ENCODE measurements at regions not wholly inside any gene's neighbourhood (a gene's known extent, or its start where the extent isn't known, plus 50 kb on each side); places are given as distances from the start of the nearest gene placed in this dataset.

DNA sequence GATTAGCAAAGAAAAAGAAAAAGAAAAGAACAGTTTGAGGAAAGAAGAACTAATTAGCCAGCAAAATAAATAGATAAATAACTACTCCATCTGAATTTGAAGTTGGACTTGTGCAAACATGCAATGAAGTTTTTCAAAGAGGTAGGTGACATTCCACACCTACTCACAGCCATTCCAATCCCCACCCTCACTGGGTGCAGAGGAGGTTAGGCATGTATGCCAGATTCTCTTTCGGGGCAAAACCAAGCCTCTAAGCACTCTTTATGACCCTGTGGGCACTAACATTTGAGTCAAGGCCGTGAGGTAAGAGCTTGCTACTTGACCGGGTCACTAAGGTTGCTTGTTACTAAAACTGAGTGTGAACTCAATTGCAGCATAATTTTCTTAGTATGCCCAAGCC, 108.4 kb upstream of the SEMA3A start:
- DNase-seq (ENCODE audit: low spot score) = no peak
- no peak overlapping the region for H3K4me3 Mint-ChIP-seq (ENCODE audit: unreplicated experiment)

DNA sequence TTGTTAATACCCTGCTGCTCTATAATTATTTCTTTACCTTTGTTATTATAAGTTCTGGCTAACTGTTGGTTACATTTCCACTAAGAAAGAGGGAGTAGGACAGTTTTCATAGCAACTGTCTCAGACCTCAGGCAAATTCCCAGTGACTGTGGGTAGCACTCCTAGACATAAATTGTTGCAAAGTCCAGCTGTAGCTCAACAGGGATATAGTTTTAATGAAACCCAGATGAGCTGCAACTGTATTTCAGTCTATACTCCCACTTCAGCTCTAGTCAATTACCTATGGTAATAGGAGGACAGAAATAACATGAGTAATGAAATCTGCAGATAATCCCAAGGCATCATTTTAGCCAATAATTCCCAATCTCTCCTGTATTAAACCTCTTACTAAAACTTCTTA, 103.0 kb upstream of the SEMA3A start:
- Mint-ChIP-seq H3K4me3 (ENCODE audit: unreplicated experiment) (no peak overlapping the region), H3K36me3 (ENCODE audit: low read depth, unreplicated experiment) (no peaks in the 10 kb centered on the region), H3K4me1 (ENCODE audit: unreplicated experiment) (no peaks in the 10 kb centered on the region), H3K9me3 (ENCODE audit: unreplicated experiment) (no peaks in the 10 kb centered on the region), H3K27me3 (ENCODE audit: unreplicated experiment) (no peaks in the 10 kb centered on the region), H3K27ac (ENCODE audit: unreplicated experiment) (no peak overlapping the region)
- TF ChIP-seq, protein P1, sequence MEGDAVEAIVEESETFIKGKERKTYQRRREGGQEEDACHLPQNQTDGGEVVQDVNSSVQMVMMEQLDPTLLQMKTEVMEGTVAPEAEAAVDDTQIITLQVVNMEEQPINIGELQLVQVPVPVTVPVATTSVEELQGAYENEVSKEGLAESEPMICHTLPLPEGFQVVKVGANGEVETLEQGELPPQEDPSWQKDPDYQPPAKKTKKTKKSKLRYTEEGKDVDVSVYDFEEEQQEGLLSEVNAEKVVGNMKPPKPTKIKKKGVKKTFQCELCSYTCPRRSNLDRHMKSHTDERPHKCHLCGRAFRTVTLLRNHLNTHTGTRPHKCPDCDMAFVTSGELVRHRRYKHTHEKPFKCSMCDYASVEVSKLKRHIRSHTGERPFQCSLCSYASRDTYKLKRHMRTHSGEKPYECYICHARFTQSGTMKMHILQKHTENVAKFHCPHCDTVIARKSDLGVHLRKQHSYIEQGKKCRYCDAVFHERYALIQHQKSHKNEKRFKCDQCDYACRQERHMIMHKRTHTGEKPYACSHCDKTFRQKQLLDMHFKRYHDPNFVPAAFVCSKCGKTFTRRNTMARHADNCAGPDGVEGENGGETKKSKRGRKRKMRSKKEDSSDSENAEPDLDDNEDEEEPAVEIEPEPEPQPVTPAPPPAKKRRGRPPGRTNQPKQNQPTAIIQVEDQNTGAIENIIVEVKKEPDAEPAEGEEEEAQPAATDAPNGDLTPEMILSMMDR (IDR thresholded peaks at IDR 0.05; ENCODE audit: unreplicated experiment) = no peak
- DNase-seq (ENCODE audit: low spot score) = no peak

More for the DNA sequence above, 108.4 kb upstream of the SEMA3A start:
- Mint-ChIP-seq H3K9me3 (ENCODE audit: unreplicated experiment) (no peaks in the 10 kb centered on the region), H3K36me3 (ENCODE audit: low read depth, unreplicated experiment) (no peaks in the 10 kb centered on the region), H3K4me1 (ENCODE audit: unreplicated experiment) (no peaks in the 10 kb centered on the region), H3K27me3 (ENCODE audit: unreplicated experiment) (no peaks in the 10 kb centered on the region), H3K27ac (ENCODE audit: unreplicated experiment) (no peak overlapping the region)
- TF ChIP-seq, protein P1 (IDR thresholded peaks at IDR 0.05; ENCODE audit: unreplicated experiment) = no peak

DNA sequence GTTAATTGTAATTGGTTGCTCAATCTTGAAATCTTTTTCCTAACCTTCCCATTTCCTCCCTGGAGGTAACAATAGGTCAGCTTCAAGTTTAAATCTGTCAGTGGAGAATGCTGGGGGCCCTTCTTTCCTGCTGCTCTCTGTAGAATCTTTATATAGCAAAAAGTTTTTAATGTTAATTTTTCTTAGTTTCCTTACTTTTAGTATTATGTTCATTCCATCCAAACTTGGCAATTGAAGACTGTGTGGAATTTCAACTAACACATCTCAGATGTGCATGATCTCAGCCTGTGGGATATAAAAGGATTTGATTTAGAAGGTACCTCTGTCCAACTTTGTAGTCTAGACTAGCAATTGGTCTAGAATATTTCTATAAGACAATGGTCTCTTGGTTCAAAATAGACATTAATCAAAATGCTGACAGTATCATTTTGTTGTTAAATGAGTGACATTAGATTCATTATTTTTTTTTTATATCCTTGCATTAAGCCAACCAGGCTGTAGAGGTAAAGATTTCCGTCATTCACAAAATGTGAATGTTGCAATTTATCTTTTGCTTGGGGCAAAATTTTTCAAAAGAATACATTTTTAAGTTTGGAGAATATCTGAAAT, 100.4 kb upstream of the SEMA3A start:
- Mint-ChIP-seq H3K36me3 (ENCODE audit: low read depth, unreplicated experiment) (no peaks in the 10 kb centered on the region), H3K9me3 (ENCODE audit: unreplicated experiment) (no peaks in the 10 kb centered on the region), H3K4me1 (ENCODE audit: unreplicated experiment) (no peaks in the 10 kb centered on the region), H3K4me3 (ENCODE audit: unreplicated experiment) (no peak overlapping the region), H3K27ac (ENCODE audit: unreplicated experiment) (no peak overlapping the region), H3K27me3 (ENCODE audit: unreplicated experiment) (no peaks in the 10 kb centered on the region)
- TF ChIP-seq, protein P1 (IDR thresholded peaks at IDR 0.05; ENCODE audit: unreplicated experiment) = no peak
- DNase-seq (ENCODE audit: low spot score) = no peak

DNA sequence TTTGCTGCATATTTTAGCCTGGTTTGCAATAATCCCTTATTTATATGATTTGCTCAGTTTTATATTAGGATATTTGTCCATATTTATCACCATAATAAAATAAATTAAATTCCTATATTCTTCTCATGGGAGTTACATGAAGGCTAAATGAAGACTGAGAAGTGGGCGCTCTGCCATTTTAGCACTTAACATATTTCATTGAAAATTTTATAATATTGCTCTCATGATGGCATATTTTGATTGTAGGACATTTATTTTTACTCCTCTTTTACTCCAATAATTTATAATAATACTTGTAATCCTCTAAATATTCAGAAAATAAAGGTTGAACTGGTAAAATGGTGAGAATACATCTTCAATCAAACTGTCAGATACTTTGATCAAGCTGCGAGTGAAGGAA, 99.8 kb upstream of the SEMA3A start:
- Mint-ChIP-seq H3K4me3 (ENCODE audit: unreplicated experiment) (no peak overlapping the region), H3K36me3 (ENCODE audit: low read depth, unreplicated experiment) (no peaks in the 10 kb centered on the region)

DNA sequence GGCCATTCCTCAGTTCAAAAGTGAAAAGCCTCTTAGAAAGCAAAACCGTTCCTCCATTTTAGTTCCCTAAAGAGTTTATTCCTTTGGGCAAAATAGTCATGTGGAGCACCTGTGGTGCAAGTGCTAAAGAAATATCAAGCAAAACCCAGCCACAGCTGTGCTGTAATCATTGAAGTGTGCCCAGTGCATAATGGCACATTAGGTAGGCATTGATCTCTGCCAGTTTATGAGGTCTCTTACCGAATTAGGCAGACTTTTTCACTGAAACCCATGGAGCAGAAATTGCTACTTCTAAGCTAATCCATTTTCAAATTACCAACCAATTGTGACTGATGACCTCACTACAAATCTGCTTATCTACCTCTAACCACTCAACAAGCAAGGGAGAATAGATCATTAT, 97.2 kb upstream of the SEMA3A start:
- Mint-ChIP-seq H3K4me3 (ENCODE audit: unreplicated experiment) (no peak overlapping the region), H3K9me3 (ENCODE audit: unreplicated experiment) (no peaks in the 10 kb centered on the region), H3K27ac (ENCODE audit: unreplicated experiment) (no peak overlapping the region), H3K36me3 (ENCODE audit: low read depth, unreplicated experiment) (no peaks in the 10 kb centered on the region), H3K4me1 (ENCODE audit: unreplicated experiment) (no peaks in the 10 kb centered on the region), H3K27me3 (ENCODE audit: unreplicated experiment) (no peaks in the 10 kb centered on the region)
- no peak for DNase-seq (ENCODE audit: low spot score)
- TF ChIP-seq, protein P1 (IDR thresholded peaks at IDR 0.05; ENCODE audit: unreplicated experiment) = no peak

More for the DNA sequence above, 99.8 kb upstream of the SEMA3A start:
- DNase-seq (ENCODE audit: low spot score) = no peak
- TF ChIP-seq, protein P1 (IDR thresholded peaks at IDR 0.05; ENCODE audit: unreplicated experiment) = no peak
- H3K27me3 Mint-ChIP-seq (ENCODE audit: unreplicated experiment) = no peaks in the 10 kb centered on the region
- H3K4me1 Mint-ChIP-seq (ENCODE audit: unreplicated experiment) = no peaks in the 10 kb centered on the region
- no peaks in the 10 kb centered on the region for H3K9me3 Mint-ChIP-seq (ENCODE audit: unreplicated experiment)
- H3K27ac Mint-ChIP-seq (ENCODE audit: unreplicated experiment) = no peak overlapping the region

Measured in endothelial cell (in vitro differentiated cells).